SJCRH30 (cell line): ENCODE measurements at regions not wholly inside any gene's neighbourhood (a gene's known extent, or its start where the extent isn't known, plus 50 kb on each side); places are given as distances from the start of the nearest gene placed in this dataset.
"Not testable (repeated sequence)": the region's sequence is repeated elsewhere in the genome, so short reads cannot be mapped to it uniquely, and the experiment has no call there.

Experiments
- DNase-seq, 2 experiments: peaks; one replicate each; pipeline ENCODE4 v3.0.0-alpha.2; 2015 to 2020
- H3K27ac ChIP-seq: fragments of 250-450 bp; sonication (Bioruptor Pico); 2 replicates; pipeline ENCODE4 v1.5.1; 2020; ENCODE audit warnings: mild to moderate bottlenecking, moderate library complexity
- H3K27me3 ChIP-seq: fragments of 250-450 bp; sonication (Bioruptor Pico); 2 replicates; pipeline ENCODE4 v1.5.1; 2020; ENCODE audit warnings: mild to moderate bottlenecking, moderate library complexity
- H3K36me3 ChIP-seq: fragments of 250-450 bp; sonication (Bioruptor Pico); 2 replicates; pipeline ENCODE4 v1.5.1; 2020; ENCODE audit warnings: mild to moderate bottlenecking, moderate library complexity
- H3K4me1 ChIP-seq: fragments of 250-450 bp; sonication (Bioruptor Pico); 2 replicates; pipeline ENCODE4 v1.5.1; 2020; ENCODE audit warnings: mild to moderate bottlenecking, moderate library complexity
- H3K4me3 ChIP-seq: fragments of 250-450 bp; sonication (Bioruptor Pico); 2 replicates; pipeline ENCODE4 v1.5.1; 2020; ENCODE audit warnings: mild to moderate bottlenecking, moderate library complexity
- H3K9me3 ChIP-seq: fragments of 250-450 bp; sonication (Bioruptor Pico); replicated peaks from 2 replicates; pipeline ENCODE4 v1.5.1; 2020; ENCODE audit warnings: mild to moderate bottlenecking, moderate library complexity

GRCh38 chr14:38973083-38973700, 129.8 kb downstream of the SEC23A start:
- H3K4me1 ChIP-seq: no peaks in the 10 kb centered on the region
- no peak for DNase-seq
- H3K9me3 ChIP-seq: peaks cover 12% of the 10 kb centered on the region
- H3K36me3 ChIP-seq: no peaks in the 10 kb centered on the region
- no peak overlapping the region for H3K4me3 ChIP-seq
- H3K27me3 ChIP-seq: no peaks in the 10 kb centered on the region
- H3K27ac ChIP-seq: no peak overlapping the region

- Histone ChIP-seq H3K27ac (no peak overlapping the region), H3K4me3 (no peak overlapping the region), H3K4me1 (no peaks in the 10 kb centered on the region), H3K9me3 (peaks cover 12% of the 10 kb centered on the region), H3K36me3 (no peaks in the 10 kb centered on the region), H3K27me3 (no peaks in the 10 kb centered on the region)
- no peak for DNase-seq
Observed at GRCh38 chr14:38972511-38972910, 130.5 kb downstream of the SEC23A start.

- no peak overlapping the region for H3K4me3 ChIP-seq
- H3K9me3 ChIP-seq: peaks cover 12% of the 10 kb centered on the region
- no peaks in the 10 kb centered on the region for H3K27me3 ChIP-seq
- no peak overlapping the region for H3K27ac ChIP-seq
- H3K36me3 ChIP-seq: no peaks in the 10 kb centered on the region
- no peaks in the 10 kb centered on the region for H3K4me1 ChIP-seq
- DNase-seq: no peak
Observed at GRCh38 chr14:38971258-38971921, 131.6 kb downstream of the SEC23A start.

- peak; percentile 35 to 58 for DNase-seq
- 0 out of 2 replicates have a peak, but pooled peaks cover 3% of the 10 kb centered on the region for H3K9me3 ChIP-seq
Observed at GRCh38 chr14:38964630-38965029, 138.4 kb downstream of the SEC23A start.

GRCh38 chr14:38960946-38961531, 142.0 kb downstream of the SEC23A start:
- Histone ChIP-seq H3K27ac (no peak overlapping the region), H3K9me3 (no peaks in the 10 kb centered on the region)

More at GRCh38 chr14:38964630-38965029, 138.4 kb downstream of the SEC23A start:
- no peaks in the 10 kb centered on the region for H3K27me3 ChIP-seq
- no peak overlapping the region for H3K4me3 ChIP-seq
- H3K4me1 ChIP-seq: peaks cover 13% of the 10 kb centered on the region
- no peaks in the 10 kb centered on the region for H3K36me3 ChIP-seq
- H3K27ac ChIP-seq: no peak overlapping the region

GRCh38 chr14:38959021-38959420, 144.0 kb downstream of the SEC23A start:
- H3K9me3 ChIP-seq: no peaks in the 10 kb centered on the region
- H3K36me3 ChIP-seq: no peaks in the 10 kb centered on the region
- no peak overlapping the region for H3K27ac ChIP-seq
- H3K27me3 ChIP-seq: no peaks in the 10 kb centered on the region
- DNase-seq: no peak
- H3K4me1 ChIP-seq: peaks cover 9% of the 10 kb centered on the region
- H3K4me3 ChIP-seq: no peak overlapping the region

More at GRCh38 chr14:38960946-38961531, 142.0 kb downstream of the SEC23A start:
- Histone ChIP-seq H3K4me3 (no peak overlapping the region), H3K4me1 (peaks cover 19% of the 10 kb centered on the region), H3K36me3 (no peaks in the 10 kb centered on the region), H3K27me3 (no peaks in the 10 kb centered on the region)
- DNase-seq: no peak

GRCh38 chr14:38958589-38958988, 144.4 kb downstream of the SEC23A start:
- Histone ChIP-seq H3K36me3 (no peaks in the 10 kb centered on the region), H3K4me1 (0 out of 2 replicates have a peak, but pooled peaks cover 8% of the 10 kb centered on the region), H3K9me3 (no peaks in the 10 kb centered on the region), H3K27me3 (no peaks in the 10 kb centered on the region), H3K27ac (no peak overlapping the region), H3K4me3 (no peak overlapping the region)
- DNase-seq: no peak

- Histone ChIP-seq H3K27me3 (no peaks in the 10 kb centered on the region), H3K4me1 (peaks cover 14% of the 10 kb centered on the region), H3K4me3 (no peak overlapping the region), H3K27ac (no peak overlapping the region), H3K36me3 (no peaks in the 10 kb centered on the region), H3K9me3 (no peaks in the 10 kb centered on the region)
- no peak for DNase-seq
Observed at GRCh38 chr14:38951451-38951850, 151.6 kb downstream of the SEC23A start.

- no peak for DNase-seq
- H3K27ac ChIP-seq: no peak overlapping the region
- no peaks in the 10 kb centered on the region for H3K36me3 ChIP-seq
- H3K4me1 ChIP-seq: peaks cover 14% of the 10 kb centered on the region
- no peaks in the 10 kb centered on the region for H3K9me3 ChIP-seq
- no peaks in the 10 kb centered on the region for H3K27me3 ChIP-seq
- H3K4me3 ChIP-seq: no peak overlapping the region
Observed at GRCh38 chr14:38950676-38951075, 152.4 kb downstream of the SEC23A start.

- no peaks in the 10 kb centered on the region for H3K27me3 ChIP-seq
- H3K9me3 ChIP-seq: no peaks in the 10 kb centered on the region
- H3K27ac ChIP-seq: peak overlapping the region; percentile 84
- no peaks in the 10 kb centered on the region for H3K36me3 ChIP-seq
- H3K4me1 ChIP-seq: peaks cover 17% of the 10 kb centered on the region
- DNase-seq: peak in 1 of 2 experiments; percentile 73
- H3K4me3 ChIP-seq: no peak overlapping the region
Observed at GRCh38 chr14:38948576-38948975, 154.5 kb downstream of the SEC23A start.

- DNase-seq: peak; percentile 56 to 85
- Histone ChIP-seq H3K4me3 (no peak overlapping the region), H3K27ac (peak overlapping the region; percentile 84), H3K27me3 (no peaks in the 10 kb centered on the region), H3K36me3 (no peaks in the 10 kb centered on the region), H3K4me1 (peaks cover 21% of the 10 kb centered on the region), H3K9me3 (no peaks in the 10 kb centered on the region)
Observed at GRCh38 chr14:38948171-38948570, 154.9 kb downstream of the SEC23A start.

GRCh38 chr14:38947343-38947742, 155.7 kb downstream of the SEC23A start:
- no peaks in the 10 kb centered on the region for H3K9me3 ChIP-seq
- DNase-seq: no peak
- H3K27ac ChIP-seq: peak overlapping the region; percentile 84; the same call in 1 of the 2 replicates
- peaks cover 26% of the 10 kb centered on the region for H3K4me1 ChIP-seq
- H3K4me3 ChIP-seq: no peak overlapping the region
- no peaks in the 10 kb centered on the region for H3K36me3 ChIP-seq
- H3K27me3 ChIP-seq: no peaks in the 10 kb centered on the region

GRCh38 chr14:38944691-38945090, 158.3 kb downstream of the SEC23A start:
- Histone ChIP-seq H3K27me3 (no peaks in the 10 kb centered on the region), H3K4me1 (peaks cover 41% of the 10 kb centered on the region), H3K4me3 (no peak overlapping the region), H3K27ac (no peak overlapping the region), H3K9me3 (peaks cover 1% of the 10 kb centered on the region), H3K36me3 (no peaks in the 10 kb centered on the region)
- no peak for DNase-seq

- peaks cover 27% of the 10 kb centered on the region for H3K4me1 ChIP-seq
- H3K27me3 ChIP-seq: no peaks in the 10 kb centered on the region
- no peak for DNase-seq
- H3K27ac ChIP-seq: no peak overlapping the region; the same call in 1 of the 2 replicates
- peaks cover 5% of the 10 kb centered on the region for H3K9me3 ChIP-seq
- no peak overlapping the region for H3K4me3 ChIP-seq
- no peaks in the 10 kb centered on the region for H3K36me3 ChIP-seq
Observed at GRCh38 chr14:38941488-38941887, 161.5 kb downstream of the SEC23A start.

- peaks cover 11% of the 10 kb centered on the region; the same call in 1 of the 2 replicates for H3K9me3 ChIP-seq
- not testable (repeated sequence) for H3K4me3 ChIP-seq, H3K27ac ChIP-seq, DNase-seq, H3K4me1 ChIP-seq, H3K36me3 ChIP-seq, H3K27me3 ChIP-seq
Observed at GRCh38 chr14:38932653-38933000, 170.4 kb downstream of the SEC23A start.
